Stimulated activated effector memory CD8-positive, alpha-beta T cell treated with anti-CD3 and anti-CD28 coated beads, Interleukin-12 subunit alpha, Interleukin-12 subunit beta, amount 100 ng/mL, for 72 hours (primary cell): ENCODE measurements at regions not wholly inside any gene's neighbourhood (a gene's known extent, or its start where the extent isn't known, plus 50 kb on each side); places are given as distances from the start of the nearest gene placed in this dataset.

Experiments used
- ATAC-seq: fragments of 150-1000 bp; cut with Tn5 transposase; 2 replicates; pipeline ENCODE4 v1.10.0; 2021
- DNase-seq, 2 donors: peaks; one replicate each; pipeline ENCODE4 v3.0.0; 2021 to 2022; ENCODE audit warnings: low spot score in 2 of 2
- H3K27ac Mint-ChIP-seq: one replicate; pipeline ENCODE4 v1.8.0; 2022; ENCODE audit warnings: mild to moderate bottlenecking, mixed read lengths
- H3K36me3 Mint-ChIP-seq: one replicate; pipeline ENCODE4 v1.8.0; 2022; ENCODE audit warnings: mild to moderate bottlenecking, mixed read lengths
- H3K4me1 Mint-ChIP-seq: one replicate; pipeline ENCODE4 v1.8.0; 2022; ENCODE audit warnings: mixed read lengths
- H3K4me3 Mint-ChIP-seq: one replicate; pipeline ENCODE4 v1.8.0; 2022; ENCODE audit warnings: mild to moderate bottlenecking, mixed read lengths
- H3K9me3 Mint-ChIP-seq: one replicate; pipeline ENCODE4 v1.8.0; 2022; ENCODE audit warnings: mixed read lengths

- DNase-seq (no peak), ATAC-seq (no peak)
- Mint-ChIP-seq H3K27ac (no peak overlapping the region), H3K36me3 (no peaks in the 10 kb centered on the region), H3K4me1 (no peaks in the 10 kb centered on the region), H3K4me3 (no peak overlapping the region), H3K9me3 (no peaks in the 10 kb centered on the region)
Measured at GRCh38 chr2:71880846-71881610, 266.6 kb downstream of the CYP26B1 start.

- no peak for DNase-seq
- H3K27ac Mint-ChIP-seq, result no peak overlapping the region
- H3K4me3 Mint-ChIP-seq, result no peak overlapping the region
- ATAC-seq, result no peak
- H3K36me3 Mint-ChIP-seq, result no peaks in the 10 kb centered on the region
- H3K4me1 Mint-ChIP-seq, result no peaks in the 10 kb centered on the region
- no peaks in the 10 kb centered on the region for H3K9me3 Mint-ChIP-seq
Measured at GRCh38 chr2:71880287-71880686, 267.4 kb downstream of the CYP26B1 start.

DNA sequence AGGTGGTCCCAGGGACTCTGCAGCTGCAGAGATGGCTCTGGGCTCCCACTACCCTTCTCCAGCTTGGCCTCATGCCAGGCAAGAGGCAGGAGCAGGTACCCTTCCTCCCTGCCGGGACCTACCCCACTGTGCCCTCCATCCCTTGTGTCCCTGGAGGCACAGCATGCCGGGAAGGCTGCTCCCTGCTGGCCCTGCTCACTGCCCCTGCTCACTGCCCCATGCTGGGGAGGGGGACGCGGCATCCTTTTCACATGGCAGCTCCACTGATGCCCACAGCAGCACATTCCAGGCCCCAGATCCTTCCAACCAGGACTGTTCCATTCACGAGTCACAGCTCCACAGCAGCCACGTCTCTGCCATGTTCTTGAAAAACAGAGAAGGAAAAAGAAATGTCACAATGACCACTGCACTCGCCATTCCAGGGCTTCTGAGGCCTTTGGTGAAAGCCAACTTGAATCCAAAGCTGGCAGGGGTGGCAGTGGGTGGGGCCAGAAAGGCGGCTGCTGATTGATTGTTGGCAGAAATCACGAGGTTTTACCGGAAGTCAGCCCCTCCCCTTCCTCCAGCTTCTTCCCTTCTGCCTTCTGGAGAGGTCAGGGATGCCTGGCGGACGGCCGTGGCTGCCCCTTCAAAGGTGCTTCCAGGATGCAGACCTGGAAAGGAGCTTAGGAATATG, 268.0 kb downstream of the CYP26B1 start:
- H3K9me3 Mint-ChIP-seq, result no peaks in the 10 kb centered on the region
- no peaks in the 10 kb centered on the region for H3K4me1 Mint-ChIP-seq
- DNase-seq (no peak), ATAC-seq (no peak)
- H3K36me3 Mint-ChIP-seq, result no peaks in the 10 kb centered on the region
- no peak overlapping the region for H3K27ac Mint-ChIP-seq
- H3K4me3 Mint-ChIP-seq, result no peak overlapping the region

DNA sequence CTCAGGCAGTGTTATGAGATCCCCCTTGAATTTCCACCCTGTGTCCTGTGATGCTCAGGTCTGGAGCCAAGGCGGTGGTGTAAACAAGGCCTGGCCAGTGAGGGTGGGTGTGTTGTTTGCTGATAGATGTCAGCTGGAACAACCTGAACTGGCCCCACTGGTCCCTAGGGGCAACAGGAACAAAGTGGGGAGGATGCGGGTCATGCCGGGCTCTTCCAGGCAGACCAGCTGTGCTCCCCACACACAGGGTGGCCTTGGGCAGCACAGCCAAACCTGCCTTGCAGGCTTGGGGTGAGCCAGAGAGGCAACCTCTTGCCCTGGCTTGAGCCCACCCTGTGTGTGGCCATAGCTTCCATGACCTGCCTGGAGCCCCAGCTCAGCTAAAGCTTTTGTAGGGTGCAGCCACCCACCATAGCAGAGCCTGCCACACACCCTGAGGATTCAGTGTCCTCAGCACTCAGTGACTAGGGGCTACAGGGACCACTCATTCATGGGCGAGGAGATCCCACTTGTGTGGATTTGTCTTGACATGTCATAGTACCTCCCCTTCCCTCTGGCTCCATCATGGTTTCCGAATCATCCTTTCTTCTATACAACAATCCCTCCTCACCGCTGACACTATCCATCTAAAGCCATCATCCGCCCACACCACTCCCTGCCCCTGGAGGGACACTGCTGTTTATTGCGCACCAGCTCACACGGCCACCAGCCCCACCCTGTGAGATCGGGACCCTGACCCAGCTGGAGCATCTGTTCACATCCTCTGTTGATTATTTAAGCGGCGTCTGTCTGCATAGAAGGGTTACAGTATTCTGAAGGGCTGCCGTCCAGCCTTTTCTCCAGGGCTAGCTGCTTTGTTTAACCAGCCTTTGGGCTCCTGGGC, 268.8 kb downstream of the CYP26B1 start:
- Mint-ChIP-seq H3K4me1 (no peaks in the 10 kb centered on the region), H3K36me3 (no peaks in the 10 kb centered on the region), H3K27ac (no peak overlapping the region), H3K4me3 (no peak overlapping the region), H3K9me3 (no peaks in the 10 kb centered on the region)
- ATAC-seq, result no peak
- no peak for DNase-seq

DNA sequence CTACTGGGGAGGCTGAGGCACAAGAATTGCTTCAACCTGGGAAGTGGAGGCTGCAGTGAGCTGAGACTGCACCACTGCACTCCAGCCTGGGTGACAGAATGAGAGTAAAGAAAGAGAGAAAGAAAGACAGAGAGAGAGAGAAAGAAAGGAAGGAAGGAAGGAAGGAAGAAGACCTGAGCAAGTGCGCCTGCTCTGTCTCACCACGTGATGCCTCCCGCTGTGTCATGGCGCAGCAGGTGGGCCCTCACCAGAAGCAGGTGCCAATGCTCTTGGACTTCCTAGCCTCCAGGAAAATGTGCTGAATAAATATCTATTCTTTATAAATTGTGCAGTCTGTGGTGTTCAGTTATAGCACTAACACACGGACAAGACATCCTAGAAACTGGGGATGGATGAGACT, 270.0 kb downstream of the CYP26B1 start:
- DNase-seq (no peak), ATAC-seq (no peak)
- Mint-ChIP-seq H3K4me1 (no peaks in the 10 kb centered on the region), H3K9me3 (no peaks in the 10 kb centered on the region), H3K36me3 (no peaks in the 10 kb centered on the region), H3K27ac (no peak overlapping the region), H3K4me3 (no peak overlapping the region)

- Mint-ChIP-seq H3K27ac (no peak overlapping the region), H3K4me3 (no peak overlapping the region)
Measured at GRCh38 chr2:71876542-71877451, 270.9 kb downstream of the CYP26B1 start.

GRCh38 chr2:71872466-71873051, 275.1 kb downstream of the CYP26B1 start:
- no peaks in the 10 kb centered on the region for H3K4me1 Mint-ChIP-seq
- no peak overlapping the region for H3K4me3 Mint-ChIP-seq
- no peak overlapping the region for H3K27ac Mint-ChIP-seq
- DNase-seq (no peak), ATAC-seq (no peak)
- H3K36me3 Mint-ChIP-seq, result no peaks in the 10 kb centered on the region
- H3K9me3 Mint-ChIP-seq, result no peaks in the 10 kb centered on the region

More at GRCh38 chr2:71876542-71877451, 270.9 kb downstream of the CYP26B1 start:
- H3K4me1 Mint-ChIP-seq, result no peaks in the 10 kb centered on the region
- ATAC-seq (no peak), DNase-seq (no peak)
- no peaks in the 10 kb centered on the region for H3K9me3 Mint-ChIP-seq
- no peaks in the 10 kb centered on the region for H3K36me3 Mint-ChIP-seq

GRCh38 chr2:71865391-71865965, 282.2 kb downstream of the CYP26B1 start:
- no peak for ATAC-seq
- no peak overlapping the region for H3K27ac Mint-ChIP-seq

DNA sequence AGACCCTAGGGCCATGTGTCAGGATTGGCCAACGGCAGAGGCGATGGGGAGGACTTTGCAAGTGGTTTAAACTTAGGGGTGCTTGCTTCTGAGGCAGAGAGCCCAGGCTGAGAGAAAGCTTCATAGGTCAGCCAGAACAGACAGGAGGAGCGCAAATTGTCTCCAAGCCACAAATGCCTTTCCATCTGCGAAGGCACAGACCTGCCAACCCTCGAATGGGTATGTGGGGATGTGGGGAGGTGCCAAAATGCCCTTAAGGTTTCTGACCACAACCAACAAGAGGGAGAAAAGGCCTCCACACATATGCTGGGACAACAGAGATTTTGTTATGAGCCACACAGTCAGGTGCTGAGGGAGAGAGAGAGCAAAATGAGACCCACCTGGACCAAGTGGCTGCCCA, 283.6 kb downstream of the CYP26B1 start:
- DNase-seq, result no peak
- no peaks in the 10 kb centered on the region for H3K4me1 Mint-ChIP-seq
- no peaks in the 10 kb centered on the region for H3K9me3 Mint-ChIP-seq
- H3K36me3 Mint-ChIP-seq, result no peaks in the 10 kb centered on the region
- no peak overlapping the region for H3K4me3 Mint-ChIP-seq
- H3K27ac Mint-ChIP-seq, result no peak overlapping the region
- no peak for ATAC-seq

More at GRCh38 chr2:71865391-71865965, 282.2 kb downstream of the CYP26B1 start:
- no peak for DNase-seq
- Mint-ChIP-seq H3K9me3 (no peaks in the 10 kb centered on the region), H3K4me3 (no peak overlapping the region), H3K36me3 (no peaks in the 10 kb centered on the region), H3K4me1 (no peaks in the 10 kb centered on the region)

DNA sequence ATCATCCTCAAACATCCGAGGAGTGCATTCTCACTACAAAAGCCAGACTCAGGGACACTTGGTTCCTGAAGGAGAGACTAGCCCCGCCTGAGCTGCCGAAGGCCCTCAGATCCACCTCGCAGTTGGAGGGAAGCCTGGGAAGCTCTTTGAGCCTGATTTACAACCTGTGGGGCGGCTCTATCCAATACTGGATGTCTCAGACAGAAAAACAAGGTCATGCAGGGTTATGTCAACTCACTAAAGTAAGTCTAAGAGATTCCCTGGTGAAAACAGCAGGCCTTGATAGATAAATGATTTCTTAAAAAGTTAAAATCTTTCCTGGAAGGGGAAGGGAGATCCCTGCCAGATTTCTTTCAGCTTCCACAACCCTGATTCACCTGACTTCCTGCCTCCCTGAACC, 284.3 kb downstream of the CYP26B1 start:
- DNase-seq (no peak), ATAC-seq (no peak)
- Mint-ChIP-seq H3K4me3 (no peak overlapping the region), H3K27ac (no peak overlapping the region), H3K36me3 (no peaks in the 10 kb centered on the region), H3K4me1 (no peaks in the 10 kb centered on the region), H3K9me3 (no peaks in the 10 kb centered on the region)

GRCh38 chr2:71862921-71863320, 284.7 kb downstream of the CYP26B1 start:
- Mint-ChIP-seq H3K27ac (no peak overlapping the region), H3K4me3 (no peak overlapping the region)

DNA sequence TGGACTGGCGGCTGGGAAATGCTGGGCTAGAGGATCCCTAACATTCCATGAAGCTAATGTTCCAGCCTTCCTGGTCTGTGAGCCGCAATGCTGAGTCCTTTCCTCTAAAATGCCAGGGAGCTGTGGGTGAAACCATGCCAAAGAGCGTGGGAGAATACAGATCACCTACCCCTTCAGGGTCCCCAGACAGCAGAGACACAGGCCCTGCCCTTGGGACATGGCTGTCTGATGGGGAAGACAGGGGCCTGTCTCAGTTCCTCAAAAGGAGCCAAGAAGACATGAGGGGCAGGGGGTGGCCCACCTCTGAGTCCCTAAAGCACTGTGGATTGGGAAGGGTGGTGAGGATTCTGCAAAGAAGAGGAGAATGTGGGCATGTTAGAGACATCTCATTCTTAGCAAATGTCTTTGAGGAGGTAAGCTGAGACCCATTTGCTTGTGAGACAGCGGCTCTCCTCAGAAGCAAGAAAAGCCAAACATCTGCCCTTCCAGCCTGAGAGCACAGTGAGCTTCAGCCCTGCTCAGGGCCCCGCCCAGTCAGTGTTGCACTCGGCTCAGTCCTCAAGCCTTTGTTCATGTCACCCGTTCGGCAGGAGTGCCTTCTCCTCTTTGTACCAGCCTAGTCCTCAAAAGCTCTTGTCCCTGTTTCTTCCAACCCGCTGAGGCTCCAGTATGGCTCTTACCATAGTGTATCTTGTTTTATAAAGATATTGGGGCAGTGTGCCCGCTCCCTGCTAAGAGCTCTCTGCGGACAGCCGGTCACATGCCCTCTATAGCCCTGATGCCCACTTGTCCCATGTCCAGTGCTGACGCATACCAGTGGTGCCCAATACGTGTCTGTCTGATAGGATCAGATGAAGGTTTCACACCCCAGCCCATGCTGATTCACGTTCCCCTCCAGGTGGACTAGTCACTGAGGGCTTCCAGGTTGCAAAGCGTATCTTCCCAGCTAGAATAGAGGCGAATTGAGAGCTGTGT, 286.2 kb downstream of the CYP26B1 start:
- no peak overlapping the region for H3K4me3 Mint-ChIP-seq
- H3K27ac Mint-ChIP-seq, result no peak overlapping the region
- H3K4me1 Mint-ChIP-seq, result no peaks in the 10 kb centered on the region
- H3K36me3 Mint-ChIP-seq, result no peaks in the 10 kb centered on the region
- H3K9me3 Mint-ChIP-seq, result no peaks in the 10 kb centered on the region
- DNase-seq (no peak), ATAC-seq (peak; percentile 27)

More at GRCh38 chr2:71862921-71863320, 284.7 kb downstream of the CYP26B1 start:
- Mint-ChIP-seq H3K9me3 (no peaks in the 10 kb centered on the region), H3K4me1 (no peaks in the 10 kb centered on the region), H3K36me3 (no peaks in the 10 kb centered on the region)
- no peak for DNase-seq
- ATAC-seq, result no peak

GRCh38 chr2:71860381-71860926, 287.2 kb downstream of the CYP26B1 start:
- DNase-seq, result no peak
- no peak for ATAC-seq
- H3K4me3 Mint-ChIP-seq, result no peak overlapping the region
- H3K4me1 Mint-ChIP-seq, result no peaks in the 10 kb centered on the region
- H3K36me3 Mint-ChIP-seq, result no peaks in the 10 kb centered on the region
- H3K27ac Mint-ChIP-seq, result no peak overlapping the region
- H3K9me3 Mint-ChIP-seq, result no peaks in the 10 kb centered on the region
